B cell (primary cell): ENCODE measurements at regions not wholly inside any gene's neighbourhood (a gene's known extent, or its start where the extent isn't known, plus 50 kb on each side); places are given as distances from the start of the nearest gene placed in this dataset.

ENCODE experiments used
- CTCF ChIP-seq: fragments of 200-600 bp; IDR thresholded peaks from one replicate; pipeline ENCODE4 v1.8.0; 2022; ENCODE audit warnings: antibody characterized with exemption, mild to moderate bottlenecking
- EZH2 ChIP-seq: IDR thresholded peaks from 2 replicates; pipeline ENCODE4 v1.6.1; 2012; ENCODE audit warnings: borderline replicate concordance, low read depth, mild to moderate bottlenecking, moderate library complexity, low read length; ENCODE audit not compliant: insufficient read depth, poor library complexity, severe bottlenecking

- TF ChIP-seq CTCF (no peak), EZH2 (no peak)
Observed at GRCh38 chr14:41201696-41202095, 405.0 kb upstream of the LRFN5 start.
